NCI-H2227 treated with DMSO at 0.1 percent for 48 hours (cell line): ENCODE measurements at regions not wholly inside any gene's neighbourhood (a gene's known extent, or its start where the extent isn't known, plus 50 kb on each side); places are given as distances from the start of the nearest gene placed in this dataset.

Experiments
- DNase-seq: peaks from one replicate; lab custom pipeline; 2025; lab: John Stamatoyannopoulos, UW

DNA sequence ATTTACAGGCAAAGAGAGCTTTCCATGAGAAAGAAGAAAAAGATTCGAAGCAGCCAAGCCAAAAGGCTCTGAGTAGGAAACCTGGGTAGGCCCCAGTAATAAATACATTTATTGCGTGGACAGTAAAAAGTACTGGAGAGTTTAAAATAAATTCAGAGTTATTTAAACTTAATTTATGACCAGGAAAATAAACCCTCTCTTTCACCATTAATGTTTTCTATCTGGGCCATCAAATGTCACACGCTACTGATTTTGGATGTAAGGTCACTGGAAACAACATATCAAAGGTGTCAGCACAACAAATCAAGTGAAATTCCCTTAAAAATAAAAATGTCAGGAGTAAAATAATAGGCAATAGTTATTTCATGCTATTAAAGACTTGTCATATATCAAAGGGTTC is 264.0 kb downstream of the SKAP2 start:
- DNase-seq: no peak

DNA sequence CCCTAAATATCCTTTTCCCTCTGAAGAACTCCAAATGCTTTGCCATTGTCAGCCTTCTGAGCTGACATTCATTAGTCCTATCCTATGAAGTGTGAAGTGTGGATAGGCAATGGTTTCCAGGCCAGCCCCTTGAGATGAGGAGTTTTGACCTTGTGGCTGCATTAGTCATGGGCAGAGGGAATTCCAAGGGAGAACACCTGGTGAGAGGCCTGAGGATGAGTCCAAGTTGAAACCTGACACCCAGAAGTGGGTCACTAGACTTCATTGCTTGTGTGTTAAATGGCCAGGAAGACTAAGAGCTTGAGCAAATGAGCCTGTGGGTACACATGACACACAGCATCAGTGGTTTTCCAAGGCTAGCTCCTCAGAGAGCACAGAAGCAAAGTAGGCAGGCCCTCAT is 260.8 kb downstream of the SKAP2 start:
- no peak for DNase-seq

DNA sequence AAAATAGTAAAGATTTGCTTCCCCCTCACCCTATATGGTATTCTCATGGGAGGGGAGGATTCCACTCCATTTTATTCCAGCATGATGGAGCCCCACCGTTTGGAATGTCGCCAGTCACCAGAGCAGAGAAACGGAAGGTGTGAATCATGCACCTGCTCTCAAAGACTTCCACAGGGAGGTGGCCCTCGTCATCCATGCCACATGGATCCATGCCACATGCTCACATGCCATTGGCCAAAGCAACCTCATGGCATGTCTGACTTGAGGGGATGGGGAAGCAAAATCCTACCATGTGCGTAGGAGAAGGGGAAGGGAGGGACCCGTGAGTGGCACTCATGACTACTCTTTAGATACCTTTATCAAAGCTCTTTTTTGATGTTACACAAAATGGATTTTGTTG is 256.0 kb downstream of the SKAP2 start:
- no peak for DNase-seq

DNA sequence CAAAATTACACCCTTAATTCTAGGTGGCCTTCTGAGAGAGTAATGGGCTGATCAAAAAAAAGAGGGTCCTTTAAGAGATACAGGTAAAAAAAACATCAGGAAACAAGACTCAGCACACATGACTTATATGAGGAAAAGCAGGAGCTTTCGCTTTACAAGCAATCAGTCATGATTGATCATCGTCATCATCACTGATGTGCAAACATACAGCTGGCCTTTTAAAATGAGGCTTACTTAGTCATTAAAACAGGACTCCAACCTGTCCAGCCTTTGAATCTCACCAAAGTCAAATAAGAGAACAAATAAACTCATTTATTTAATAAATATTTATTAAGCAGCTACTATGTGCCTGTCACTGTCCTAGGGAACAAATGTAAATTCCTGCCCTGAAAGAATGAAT is 255.3 kb downstream of the SKAP2 start:
- no peak for DNase-seq

DNA sequence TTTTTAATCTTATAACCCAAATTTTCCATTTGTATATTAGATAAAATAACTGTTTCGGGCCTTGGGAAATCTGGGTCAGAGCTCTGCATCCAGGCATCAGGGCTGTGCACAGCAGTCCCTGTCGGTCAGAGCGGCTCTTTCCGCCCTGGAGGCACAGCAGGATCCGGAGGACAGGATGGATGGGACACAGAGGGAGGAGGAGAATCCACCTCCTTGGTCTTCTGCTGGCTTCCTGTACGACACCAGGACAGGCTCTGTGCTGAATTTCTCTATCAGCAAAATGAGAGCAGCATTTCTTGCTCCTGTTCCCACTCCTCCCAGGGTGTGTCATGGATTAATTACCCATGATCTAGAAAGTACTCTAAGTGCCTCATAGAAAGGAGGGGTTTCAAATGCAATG is 254.9 kb downstream of the SKAP2 start:
- DNase-seq: no peak

DNA sequence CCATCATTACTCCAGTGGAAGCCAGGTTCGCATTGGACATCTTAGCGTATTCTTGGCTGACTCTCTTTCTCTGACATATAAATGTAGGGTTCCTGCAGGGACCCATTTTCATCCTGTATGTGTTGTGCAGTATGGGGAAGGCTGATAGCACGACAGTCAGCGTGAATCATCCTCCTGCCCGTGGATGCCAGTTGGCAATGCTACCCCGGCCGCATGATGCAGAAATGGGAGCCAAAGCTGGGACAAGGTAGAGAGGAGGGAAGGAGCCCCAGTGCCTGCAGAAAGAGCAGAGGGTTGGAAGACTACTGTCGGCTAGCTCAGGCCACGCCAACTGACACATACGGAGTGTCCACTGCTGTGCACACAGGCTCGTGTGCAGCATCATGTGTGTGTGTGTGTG is 251.6 kb downstream of the SKAP2 start:
- no peak for DNase-seq

DNA sequence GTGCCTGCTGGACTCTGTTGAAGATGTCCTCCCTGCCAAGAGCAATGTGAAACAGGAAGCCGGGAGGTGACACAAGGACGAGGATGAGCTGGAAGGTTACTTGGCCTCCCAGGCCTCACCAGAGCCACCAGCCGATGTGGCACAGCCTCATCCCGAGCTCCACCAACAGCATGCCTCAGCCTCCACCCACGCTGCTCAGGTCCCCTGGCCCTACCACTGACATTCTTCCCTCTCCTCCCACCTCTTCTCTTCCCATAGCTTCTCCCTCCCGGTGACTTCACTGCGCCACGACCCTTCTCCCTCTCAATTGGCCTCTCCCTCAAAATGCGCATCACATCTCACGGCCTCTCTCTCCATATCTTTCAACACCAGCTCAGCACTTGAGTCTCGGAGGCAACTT is 249.9 kb downstream of the SKAP2 start:
- DNase-seq: no peak

DNA sequence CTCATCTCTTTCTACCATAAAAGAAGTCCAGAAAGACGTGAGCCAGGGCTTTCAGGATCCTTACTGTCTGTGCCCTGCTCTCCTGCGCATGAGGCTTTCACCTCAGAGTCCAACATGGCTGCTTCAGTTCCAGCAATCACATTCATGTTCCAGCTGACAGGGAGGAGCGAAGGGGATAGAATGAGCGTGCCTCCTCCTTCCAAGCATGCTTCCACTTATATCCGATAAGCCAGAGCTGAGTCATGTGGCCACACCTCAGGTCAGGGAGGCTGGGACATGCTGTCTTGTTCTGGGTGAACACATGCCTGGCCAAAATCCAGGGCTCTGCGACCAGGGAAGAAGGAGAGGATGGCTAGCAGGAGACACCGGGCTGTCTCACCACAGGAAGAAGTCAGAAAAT is 248.2 kb downstream of the SKAP2 start:
- DNase-seq: no peak

DNA sequence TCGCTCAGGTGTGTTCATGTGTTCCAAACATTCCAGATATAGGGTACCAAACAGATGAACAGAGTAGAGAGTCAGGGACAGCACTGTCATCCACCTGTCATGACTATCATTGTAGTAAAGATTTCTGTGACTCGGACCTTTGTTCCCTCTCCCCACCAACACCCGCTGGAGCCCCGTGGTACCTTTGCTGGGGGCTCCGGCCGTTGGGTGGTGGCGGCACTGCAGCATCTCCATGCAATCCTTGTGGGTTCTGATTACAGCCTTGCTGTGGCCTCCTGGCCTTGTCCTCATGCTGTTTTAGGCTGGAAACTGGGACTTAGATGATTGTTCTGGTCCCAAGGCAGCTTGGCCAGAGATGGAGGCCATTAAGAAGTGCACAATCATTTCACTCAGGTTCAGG is 247.3 kb downstream of the SKAP2 start:
- DNase-seq: no peak
